ENCODE measurements at regions not wholly inside any gene's neighbourhood (a gene's known extent, or its start where the extent isn't known, plus 50 kb on each side); places are given as distances from the start of the nearest gene placed in this dataset.

DNA sequence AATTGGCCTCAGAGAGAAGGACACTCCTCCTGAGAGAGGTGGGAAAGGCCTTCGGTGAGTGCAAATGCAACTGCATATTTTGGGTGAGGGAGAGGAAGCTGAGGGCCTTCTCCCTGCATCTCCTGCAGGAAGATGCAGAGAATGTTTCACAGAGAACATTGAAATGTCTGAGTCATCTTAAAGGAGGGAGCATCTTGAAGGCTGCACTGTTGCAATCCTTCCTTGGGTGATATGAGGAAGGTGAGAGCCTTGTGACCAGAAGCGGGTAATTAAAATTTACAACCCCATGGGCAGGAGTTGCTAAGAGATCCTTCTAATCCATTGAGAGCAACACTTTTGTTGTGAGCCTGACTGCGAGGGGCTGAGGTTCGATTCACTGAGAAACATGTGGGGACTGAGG is 375.7 kb upstream of the MARCKS start:
- TF ChIP-seq CTCF (IDR thresholded peaks at IDR 0.05) (no peak), POLR2A (IDR thresholded peaks at IDR 0.05) (no peak)
